DND-41 (cell line): ENCODE measurements at regions not wholly inside any gene's neighbourhood (a gene's known extent, or its start where the extent isn't known, plus 50 kb on each side); places are given as distances from the start of the nearest gene placed in this dataset.

Experiments used
- CTCF ChIP-seq: IDR thresholded peaks from 2 replicates; pipeline ENCODE4 v1.5.1; 2012; ENCODE audit warnings: borderline replicate concordance, low read length, moderate library complexity, mild to moderate bottlenecking; ENCODE audit not compliant: poor library complexity, severe bottlenecking; ENCODE audit errors: extremely low read depth
- EZH2 ChIP-seq: IDR thresholded peaks from 3 replicates; pipeline ENCODE4 v1.6.1; 2012; ENCODE audit warnings: borderline replicate concordance, low read depth, mild to moderate bottlenecking, moderate library complexity, low read length, inconsistent platforms; ENCODE audit not compliant: severe bottlenecking

DNA sequence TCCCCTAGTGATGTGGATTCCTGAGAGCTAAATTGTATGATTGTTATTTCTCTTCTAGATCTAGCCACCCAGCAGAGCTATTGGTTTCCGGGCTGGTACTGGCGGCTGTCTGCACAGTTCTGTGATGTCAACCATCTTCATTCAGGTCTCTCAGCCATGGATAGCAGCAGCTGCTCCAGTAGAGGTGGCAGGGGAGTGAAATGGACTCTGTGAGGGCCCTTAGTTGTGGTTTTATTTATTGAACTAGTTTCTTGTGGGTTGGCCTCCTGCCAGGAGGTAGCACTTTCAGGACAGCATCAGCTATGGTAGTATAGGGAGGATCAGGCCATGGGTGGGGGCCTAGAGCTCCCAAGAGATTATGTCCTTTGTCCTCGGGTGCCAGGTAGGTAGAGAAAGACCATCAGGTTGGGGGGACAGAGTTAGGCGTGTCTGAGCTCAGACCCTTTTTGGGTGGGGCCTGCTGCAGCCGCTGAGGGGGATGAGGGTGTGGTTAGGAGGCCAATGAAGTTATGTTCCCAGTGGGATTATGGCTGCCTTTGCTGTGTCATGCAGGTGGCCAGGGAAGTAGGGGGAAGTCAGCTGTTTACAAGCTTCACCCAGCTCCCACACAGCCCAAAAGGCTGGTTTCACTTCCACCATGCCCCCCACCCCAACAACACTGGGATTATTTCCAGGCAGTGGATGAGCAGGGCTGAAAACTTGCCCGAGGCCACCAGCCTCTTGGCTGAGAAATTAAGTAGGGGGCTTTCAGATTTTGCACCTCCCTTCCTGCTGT, 55.1 kb upstream of the RGS4 start:
- TF ChIP-seq CTCF (no peak), EZH2 (no peak)
